Neural crest cell (in vitro differentiated cells): ENCODE measurements at regions not wholly inside any gene's neighbourhood (a gene's known extent, or its start where the extent isn't known, plus 50 kb on each side); places are given as distances from the start of the nearest gene placed in this dataset.

Experiments used
- DNase-seq: peaks from one replicate; pipeline ENCODE4 v3.0.0; 2021; ENCODE audit warnings: low read depth, mixed read lengths, low spot score
- H3K27ac Mint-ChIP-seq: one replicate; pipeline ENCODE4 v1.8.0; 2021; ENCODE audit warnings: mild to moderate bottlenecking, mixed read lengths; ENCODE audit not compliant: unreplicated experiment
- H3K27me3 Mint-ChIP-seq: 2 replicates; pipeline ENCODE4 v1.8.0; 2021; ENCODE audit warnings: low read depth, mild to moderate bottlenecking, mixed read lengths
- H3K36me3 Mint-ChIP-seq: 2 replicates; pipeline ENCODE4 v1.8.0; 2021; ENCODE audit warnings: low read depth, mild to moderate bottlenecking, mixed read lengths
- H3K4me1 Mint-ChIP-seq: 2 replicates; pipeline ENCODE4 v1.8.0; 2021; ENCODE audit warnings: mixed read lengths
- H3K4me3 Mint-ChIP-seq: one replicate; pipeline ENCODE4 v1.8.0; 2021; ENCODE audit warnings: mild to moderate bottlenecking, mixed read lengths
- H3K9me3 Mint-ChIP-seq: 2 replicates; pipeline ENCODE4 v1.8.0; 2021; ENCODE audit warnings: mixed read lengths
- CTCF ChIP-seq: fragments of 200-600 bp; sonication (generic); conservative IDR thresholded peaks from 2 replicates; pipeline ENCODE4 v1.5.0; 2021; ENCODE audit warnings: antibody characterized with exemption, mild to moderate bottlenecking

- no peaks in the 10 kb centered on the region for H3K36me3 Mint-ChIP-seq
- H3K9me3 Mint-ChIP-seq = no peaks in the 10 kb centered on the region
- no peak overlapping the region for H3K4me3 Mint-ChIP-seq
- H3K27ac Mint-ChIP-seq = no peak overlapping the region
- DNase-seq = no peak
- H3K4me1 Mint-ChIP-seq = no peaks in the 10 kb centered on the region
- TF ChIP-seq CTCF = no peak
- H3K27me3 Mint-ChIP-seq = no peaks in the 10 kb centered on the region
Observed at GRCh38 chr12:84660139-84660538, 252.5 kb downstream of the SLC6A15 start.

- H3K9me3 Mint-ChIP-seq = no peaks in the 10 kb centered on the region
- no peak for TF ChIP-seq CTCF
- H3K4me1 Mint-ChIP-seq = no peaks in the 10 kb centered on the region
- H3K36me3 Mint-ChIP-seq = no peaks in the 10 kb centered on the region
- H3K27ac Mint-ChIP-seq = no peak overlapping the region
- no peak for DNase-seq
- no peak overlapping the region for H3K4me3 Mint-ChIP-seq
- no peaks in the 10 kb centered on the region for H3K27me3 Mint-ChIP-seq
Observed at GRCh38 chr12:84658877-84659276, 253.7 kb downstream of the SLC6A15 start.

DNA sequence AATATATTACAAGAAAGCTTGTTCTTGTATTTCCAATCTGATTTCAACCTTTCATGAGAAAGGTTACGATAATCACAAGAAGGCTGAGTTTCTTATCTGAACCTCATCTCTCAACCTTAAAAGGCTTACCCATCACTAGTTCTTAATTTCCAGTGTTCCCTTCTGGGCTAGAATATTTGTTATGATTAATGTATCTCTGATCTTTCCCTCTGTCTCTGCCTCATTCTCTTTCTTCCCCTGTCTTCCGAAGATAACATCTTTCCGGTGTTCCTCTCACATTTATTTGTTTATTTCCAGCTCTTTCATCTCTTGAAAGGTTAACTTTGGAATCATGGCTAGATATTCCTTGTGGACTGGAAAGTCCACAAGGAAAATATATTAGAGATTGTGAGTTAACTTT, 255.9 kb downstream of the SLC6A15 start:
- TF ChIP-seq CTCF = no peak
- DNase-seq = no peak
- Mint-ChIP-seq H3K9me3 (no peaks in the 10 kb centered on the region), H3K36me3 (no peaks in the 10 kb centered on the region), H3K4me1 (no peaks in the 10 kb centered on the region), H3K27me3 (no peaks in the 10 kb centered on the region), H3K4me3 (no peak overlapping the region), H3K27ac (no peak overlapping the region)

DNA sequence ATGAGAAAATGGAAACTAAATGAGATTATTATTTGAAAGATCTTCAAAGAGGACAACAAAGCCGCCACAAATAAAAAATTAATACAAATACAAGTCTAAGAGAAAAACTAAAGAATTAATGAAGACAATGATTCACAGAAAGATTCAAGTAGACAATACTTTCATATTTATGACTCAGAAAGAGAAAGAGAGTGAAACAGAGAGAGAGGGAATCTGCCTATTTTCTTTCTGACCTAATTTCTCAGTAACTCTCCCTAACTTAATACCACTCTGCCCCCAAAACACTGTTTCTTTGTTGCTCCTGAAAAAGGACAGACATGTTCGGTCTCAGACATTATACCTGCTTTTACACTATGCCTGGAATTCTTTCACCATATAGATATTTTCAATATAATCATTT, 259.1 kb downstream of the SLC6A15 start:
- Mint-ChIP-seq H3K4me1 (no peaks in the 10 kb centered on the region), H3K36me3 (no peaks in the 10 kb centered on the region), H3K4me3 (no peak overlapping the region), H3K27me3 (no peaks in the 10 kb centered on the region), H3K9me3 (no peaks in the 10 kb centered on the region), H3K27ac (no peak overlapping the region)
- TF ChIP-seq CTCF = no peak
- no peak for DNase-seq

DNA sequence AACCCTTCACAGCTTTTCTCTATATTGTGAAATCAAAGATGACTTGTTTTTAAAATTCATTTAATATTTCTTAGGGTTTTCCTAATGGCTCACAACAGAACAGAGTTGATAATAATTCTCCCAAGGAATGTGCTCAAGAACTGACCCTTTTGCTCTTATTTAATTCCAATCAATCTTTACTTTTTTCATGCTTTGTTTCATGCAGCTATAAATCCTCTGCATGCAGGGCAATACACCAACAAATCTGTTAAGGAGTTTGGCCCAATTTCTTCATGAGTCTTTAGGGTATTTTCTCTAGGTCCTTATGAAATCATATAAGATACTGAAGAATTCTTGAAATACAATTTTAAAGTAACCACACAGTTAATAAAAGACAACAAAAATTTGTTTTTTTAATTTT, 264.2 kb downstream of the SLC6A15 start:
- H3K36me3 Mint-ChIP-seq = no peaks in the 10 kb centered on the region

More for the DNA sequence above, 264.2 kb downstream of the SLC6A15 start:
- Mint-ChIP-seq H3K4me1 (no peaks in the 10 kb centered on the region), H3K27ac (no peak overlapping the region), H3K4me3 (no peak overlapping the region), H3K9me3 (peaks cover 2% of the 10 kb centered on the region), H3K27me3 (no peaks in the 10 kb centered on the region)
- no peak for DNase-seq
- no peak for TF ChIP-seq CTCF
